Neural cell (in vitro differentiated cells): ENCODE measurements at regions not wholly inside any gene's neighbourhood (a gene's known extent, or its start where the extent isn't known, plus 50 kb on each side); places are given as distances from the start of the nearest gene placed in this dataset.

ENCODE experiments used
- H2AFZ ChIP-seq: fragments of 200-600, 300-800 bp; sonication (generic), shearing (Covaris generic); 2 replicates; pipeline ENCODE4 v1.6.0; 2014; ENCODE audit warnings: low read depth, mild to moderate bottlenecking, antibody characterized with exemption, low read length, moderate library complexity
- H3F3A ChIP-seq: fragments of 200-600 bp; shearing (Covaris generic); 2 replicates; pipeline ENCODE4 v1.6.1; 2016; ENCODE audit warnings: mild to moderate bottlenecking, moderate library complexity, mixed read lengths, antibody characterized with exemption, low read length; ENCODE audit not compliant: insufficient read depth, poor library complexity, severe bottlenecking
- H3K27ac ChIP-seq: fragments of 200-600, 300-800 bp; sonication (generic), shearing (Covaris generic); 2 replicates; pipeline ENCODE4 v1.5.1; 2014; ENCODE audit warnings: mild to moderate bottlenecking, low read length, moderate library complexity
- H3K27me3 ChIP-seq: fragments of 300-800, 200-600 bp; sonication (generic), shearing (Covaris generic); 2 replicates; pipeline ENCODE4 v1.6.0; 2014; ENCODE audit warnings: mild to moderate bottlenecking, low read depth, low read length, moderate library complexity; ENCODE audit not compliant: insufficient read depth
- H3K36me3 ChIP-seq: fragments of 300-800, 200-600 bp; sonication (generic), shearing (Covaris generic); 2 replicates; pipeline ENCODE4 v1.5.1; 2014; ENCODE audit warnings: mild to moderate bottlenecking, antibody characterized with exemption, low read length, moderate library complexity; ENCODE audit not compliant: insufficient read depth
- H3K4me2 ChIP-seq: fragments of 300-800, 200-600 bp; sonication (generic), shearing (Covaris generic); 2 replicates; pipeline ENCODE4 v1.6.0; 2014; ENCODE audit warnings: mild to moderate bottlenecking, low read length
- H3K4me3 ChIP-seq: fragments of 300-800, 200-600 bp; sonication (generic), shearing (Covaris generic); 2 replicates; pipeline ENCODE4 v1.5.1; 2014; ENCODE audit warnings: mild to moderate bottlenecking, low read length, moderate library complexity
- H3K79me2 ChIP-seq: fragments of 200-600 bp; shearing (Covaris generic); replicated peaks from 2 replicates; pipeline ENCODE4 v1.6.0; 2014; ENCODE audit warnings: mild to moderate bottlenecking, low read length, moderate library complexity; ENCODE audit not compliant: insufficient read depth
- H3K9ac ChIP-seq: fragments of 300-800, 200-600 bp; sonication (generic), shearing (Covaris generic); 2 replicates; pipeline ENCODE4 v1.6.1; 2016; ENCODE audit warnings: mild to moderate bottlenecking, low read length, mixed read lengths
- H3K9me2 ChIP-seq: fragments of 200-600 bp; shearing (Covaris generic); 2 replicates; pipeline ENCODE4 v1.6.1; 2016; ENCODE audit warnings: mild to moderate bottlenecking, low read length, mixed read lengths; ENCODE audit not compliant: insufficient read depth
- H3K9me3 ChIP-seq: fragments of 200-600, 300-800 bp; sonication (generic), shearing (Covaris generic); 2 replicates; pipeline ENCODE4 v1.6.1; 2016; ENCODE audit warnings: mild to moderate bottlenecking, mixed run types, low read length, moderate library complexity, mixed read lengths
- H4K20me1 ChIP-seq: fragments of 200-600 bp; shearing (Covaris generic); 2 replicates; pipeline ENCODE4 v1.6.1; 2016; ENCODE audit warnings: mild to moderate bottlenecking, mixed run types; ENCODE audit not compliant: insufficient read depth
- CTCF ChIP-seq: fragments of 450-650 bp; IDR thresholded peaks from 2 replicates; pipeline ENCODE4 v1.5.1; 2014; ENCODE audit warnings: antibody characterized with exemption, mild to moderate bottlenecking, moderate library complexity; ENCODE audit not compliant: poor library complexity, severe bottlenecking
- EP300 ChIP-seq: fragments of 450-650 bp; conservative IDR thresholded peaks from 2 replicates; pipeline ENCODE4 v1.6.1; 2014; ENCODE audit warnings: antibody characterized with exemption, mild to moderate bottlenecking, moderate library complexity; ENCODE audit not compliant: poor library complexity, severe bottlenecking
- EZH2 ChIP-seq: fragments of 200-600, 300-800 bp; shearing (Covaris generic), sonication (generic); IDR thresholded peaks from 2 replicates; pipeline ENCODE4 v1.6.1; 2014; ENCODE audit warnings: antibody characterized with exemption, low read length, borderline replicate concordance, mild to moderate bottlenecking; ENCODE audit not compliant: insufficient read depth, poor library complexity, severe bottlenecking
- MXI1 ChIP-seq: fragments of 450-650 bp; conservative IDR thresholded peaks from 2 replicates; pipeline ENCODE4 v1.6.1; 2014; ENCODE audit warnings: antibody characterized with exemption, mild to moderate bottlenecking; ENCODE audit not compliant: poor library complexity, severe bottlenecking
- POLR2AphosphoS5 ChIP-seq: IDR thresholded peaks from 2 replicates; pipeline ENCODE4 v1.6.1; 2012
- RAD21 ChIP-seq: fragments of 450-650 bp; conservative IDR thresholded peaks from 2 replicates; pipeline ENCODE4 v1.6.1; 2014; ENCODE audit warnings: antibody characterized with exemption, mild to moderate bottlenecking, moderate library complexity
- REST ChIP-seq: IDR thresholded peaks from 2 replicates; pipeline ENCODE4 v1.6.1; 2012; ENCODE audit warnings: borderline replicate concordance
- SMC3 ChIP-seq: fragments of 450-650 bp; conservative IDR thresholded peaks from 2 replicates; pipeline ENCODE4 v1.6.1; 2014; ENCODE audit warnings: antibody characterized with exemption, mild to moderate bottlenecking, moderate library complexity; ENCODE audit not compliant: poor library complexity
- TAF1 ChIP-seq: IDR thresholded peaks from 2 replicates; pipeline ENCODE4 v1.6.1; 2012; ENCODE audit warnings: low read depth

GRCh38 chr3:191774485-191774884, 313.5 kb downstream of the PYDC2 start:
- H2AFZ ChIP-seq = no peak overlapping the region
- H4K20me1 ChIP-seq = no peaks in the 10 kb centered on the region
- no peak overlapping the region for H3K27ac ChIP-seq
- H3K27me3 ChIP-seq = no peaks in the 10 kb centered on the region
- H3K4me2 ChIP-seq = no peak overlapping the region
- H3K4me3 ChIP-seq = no peak overlapping the region
- no peaks in the 10 kb centered on the region for H3K36me3 ChIP-seq
- H3K9me2 ChIP-seq = no peaks in the 10 kb centered on the region
- H3K9ac ChIP-seq = no peak overlapping the region
- H3F3A ChIP-seq = no peaks in the 10 kb centered on the region
- H3K79me2 ChIP-seq = no peaks in the 10 kb centered on the region
- H3K9me3 ChIP-seq = no peaks in the 10 kb centered on the region
- TF ChIP-seq RAD21 = no peak
- no peak for TF ChIP-seq EZH2
- TF ChIP-seq POLR2AphosphoS5 = no peak
- no peak for TF ChIP-seq CTCF
- no peak for TF ChIP-seq EP300
- no peak for TF ChIP-seq REST
- no peak for TF ChIP-seq TAF1
- TF ChIP-seq SMC3 = no peak
- no peak for TF ChIP-seq MXI1

- TF ChIP-seq EP300 (no peak), MXI1 (no peak), REST (no peak), CTCF (no peak), RAD21 (no peak), TAF1 (no peak), SMC3 (no peak), POLR2AphosphoS5 (no peak), EZH2 (no peak)
- H2AFZ ChIP-seq = no peak overlapping the region
- H3K9me3 ChIP-seq = no peaks in the 10 kb centered on the region
- H3F3A ChIP-seq = no peaks in the 10 kb centered on the region
- no peaks in the 10 kb centered on the region for H3K79me2 ChIP-seq
- H3K36me3 ChIP-seq = no peaks in the 10 kb centered on the region
- no peaks in the 10 kb centered on the region for H4K20me1 ChIP-seq
- H3K9me2 ChIP-seq = no peaks in the 10 kb centered on the region
- no peaks in the 10 kb centered on the region for H3K27me3 ChIP-seq
- H3K9ac ChIP-seq = no peak overlapping the region
- H3K4me3 ChIP-seq = no peak overlapping the region
- H3K4me2 ChIP-seq = no peak overlapping the region
- no peak overlapping the region for H3K27ac ChIP-seq
These were observed 314.7 kb downstream of the PYDC2 start for GRCh38 chr3:191775451-191776233.
